ENCODE measurements at regions not wholly inside any gene's neighbourhood (a gene's known extent, or its start where the extent isn't known, plus 50 kb on each side); places are given as distances from the start of the nearest gene placed in this dataset.
A peak's percentile ranks its signal among the peaks of the same experiment; 100 is the strongest.

GRCh38 chr2:122395687-122396086, 640.2 kb downstream of the TSN start:
- intact Hi-C loops (cut with micrococcal nuclease) (no loop called here), in situ Hi-C loops (cut with MboI) (no loop called here)
- Histone ChIP-seq H3K4me3 (no peak overlapping the region), H3K9me1 (ENCODE audit: control insufficient read depth, insufficient read depth, low read length) (no peaks in the 10 kb centered on the region), H3K79me2 (ENCODE audit: control insufficient read depth, insufficient read depth, low read length) (no peaks in the 10 kb centered on the region), H3K27me3 (ENCODE audit: control insufficient read depth in 2 of 2, insufficient read depth in 2 of 2, low read length in 2 of 2) (no peaks in the 10 kb centered on the region), H3K4me2 (ENCODE audit: insufficient read depth, low read length) (no peak overlapping the region), H3K36me3 (ENCODE audit: control insufficient read depth, insufficient read depth, low read length) (no peaks in the 10 kb centered on the region), H3K4me1 (replicated peaks in 1 of 2; ENCODE audit: control insufficient read depth in 2 of 2, insufficient read depth in 2 of 2, low read length in 2 of 2) (no peaks in the 10 kb centered on the region), H3K9me3 (replicated peaks; ENCODE audit: control insufficient read depth, insufficient read depth, low read depth, low read length) (no peaks in the 10 kb centered on the region), H3K9ac (ENCODE audit: insufficient read depth in 1 of 2, low read depth in 2 of 2, low read length in 2 of 2) (no peak overlapping the region), H2AFZ (ENCODE audit: low read depth, low read length) (no peak overlapping the region), H4K20me1 (replicated peaks; ENCODE audit: control insufficient read depth, insufficient read depth, low read length) (no peaks in the 10 kb centered on the region), H3K27ac (ENCODE audit: extremely low read depth, low read depth, low read length) (no peak overlapping the region)
- CTCF ChIA-PET (ENCODE audit: low intra/inter-chr PET ratio) = no interaction called here
- ATAC-seq = no peak
- TF ChIP-seq MCM3 (IDR thresholded peaks at IDR 0.05) (no peak), PYGO2 (tag; IDR thresholded peaks at IDR 0.05) (no peak), ARID1B (IDR thresholded peaks at IDR 0.05) (no peak), KAT8 (IDR thresholded peaks at IDR 0.05; ENCODE audit: low read depth) (no peak), ZNF134 (CRISPR knock-in tag; conservative IDR thresholded peaks at IDR 0.05) (no peak), NR3C1 (CRISPR knock-in tag; IDR thresholded peaks at IDR 0.05) (no peak)
- 2% methylated on average over 6 of the region's 6 CpGs for WGBS (ENCODE audit: insufficient coverage, low coverage, missing lambda C conversion rate)
- FAIRE-seq = no peak
- POLR2A ChIA-PET = no interaction called here
- BruUV-seq (replicated peaks) = no TSS peak
- no peak for DNase-seq (ENCODE audit: extremely low read depth in 1 of 4, low spot score in 3 of 4)

- no peak overlapping the region for H2AFZ ChIP-seq (ENCODE audit: low read depth, low read length)
- BruUV-seq (replicated peaks) = no TSS peak
- POLR2A ChIA-PET = no interaction called here
- ATAC-seq (no peak), DNase-seq (ENCODE audit: extremely low read depth in 1 of 4, low spot score in 3 of 4) (no peak), FAIRE-seq (no peak)
- in situ Hi-C loops (cut with MboI) = no loop called here
- no peaks in the 10 kb centered on the region for H3K9me1 ChIP-seq (ENCODE audit: control insufficient read depth, insufficient read depth, low read length)
- TF ChIP-seq NBN (IDR thresholded peaks at IDR 0.05; ENCODE audit: low read depth) (no peak), ZNF707 (CRISPR knock-in tag; conservative IDR thresholded peaks at IDR 0.05) (peak; percentile 84), ZNF384 (IDR thresholded peaks at IDR 0.05; ENCODE audit: low read depth, low read length) (no peak)
- no peaks in the 10 kb centered on the region for H3K9me3 ChIP-seq (replicated peaks; ENCODE audit: control insufficient read depth, insufficient read depth, low read depth, low read length)
- H3K36me3 ChIP-seq (ENCODE audit: control insufficient read depth, insufficient read depth, low read length) = no peaks in the 10 kb centered on the region
- intact Hi-C loops (cut with micrococcal nuclease) = no loop called here
- CTCF ChIA-PET (ENCODE audit: low intra/inter-chr PET ratio) = no interaction called here
- H4K20me1 ChIP-seq (replicated peaks; ENCODE audit: control insufficient read depth, insufficient read depth, low read length) = no peaks in the 10 kb centered on the region
- no peak overlapping the region for H3K4me2 ChIP-seq (ENCODE audit: insufficient read depth, low read length)
- 0% methylated on average over 5 of the region's 5 CpGs for WGBS (ENCODE audit: insufficient coverage, low coverage, missing lambda C conversion rate)
- H3K4me3 ChIP-seq = no peak overlapping the region
- no peaks in the 10 kb centered on the region for H3K4me1 ChIP-seq (replicated peaks in 1 of 2; ENCODE audit: control insufficient read depth in 2 of 2, insufficient read depth in 2 of 2, low read length in 2 of 2)
- no peaks in the 10 kb centered on the region for H3K79me2 ChIP-seq (ENCODE audit: control insufficient read depth, insufficient read depth, low read length)
- H3K27me3 ChIP-seq (ENCODE audit: control insufficient read depth in 2 of 2, insufficient read depth in 2 of 2, low read length in 2 of 2) = no peaks in the 10 kb centered on the region
- H3K27ac ChIP-seq (ENCODE audit: extremely low read depth, low read depth, low read length) = no peak overlapping the region
- no peak overlapping the region for H3K9ac ChIP-seq (ENCODE audit: insufficient read depth in 1 of 2, low read depth in 2 of 2, low read length in 2 of 2)
These were observed 655.8 kb downstream of the TSN start for GRCh38 chr2:122411231-122411630.
